ENCODE measurements at regions not wholly inside any gene's neighbourhood (a gene's known extent, or its start where the extent isn't known, plus 50 kb on each side); places are given as distances from the start of the nearest gene placed in this dataset.
A peak's percentile ranks its signal among the peaks of the same experiment; 100 is the strongest.

DNA sequence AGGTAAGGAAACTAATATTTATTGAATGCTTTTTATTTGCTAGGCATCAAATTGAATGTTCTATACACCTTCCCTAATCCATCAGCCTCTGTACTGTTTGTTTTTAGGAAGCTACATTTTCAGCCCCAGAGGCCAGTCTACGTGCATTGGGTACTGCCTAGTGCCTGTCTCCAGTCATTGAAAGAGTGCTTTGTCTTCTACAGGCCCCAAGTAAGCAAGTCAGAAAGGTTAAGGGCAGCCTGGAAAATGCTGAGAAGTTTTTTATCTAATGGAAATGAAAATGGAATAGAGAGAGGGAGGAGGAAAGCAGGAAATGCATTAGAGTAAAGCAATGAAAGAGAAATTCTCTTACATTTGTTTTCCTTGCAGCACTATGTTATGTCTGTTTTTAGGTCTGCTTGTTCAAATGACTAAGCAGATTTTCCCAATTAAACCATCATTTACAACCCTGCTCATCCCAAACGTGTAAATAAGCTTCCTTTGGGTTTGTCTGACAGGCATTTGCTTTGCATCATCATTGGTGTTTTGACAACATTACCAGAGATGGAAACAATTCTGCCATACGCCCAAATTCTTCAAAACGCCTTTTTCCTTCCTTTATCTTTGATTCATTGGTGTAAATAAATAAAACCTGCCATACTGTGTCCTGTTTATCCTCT, 116.0 kb upstream of the GOT2 start:
- H3K79me2 ChIP-seq (ENCODE audit: insufficient read depth, low read length): no peaks in the 10 kb centered on the region
- POLR2A ChIA-PET: no interaction called here
- FAIRE-seq: peak; percentile 26
- H3K4me3 ChIP-seq (replicated peaks in 1 of 3; ENCODE audit: insufficient read depth in 1 of 3, low read depth in 2 of 3, low read length in 3 of 3): no peak overlapping the region
- H3K36me3 ChIP-seq (replicated peaks in 1 of 2; ENCODE audit: control insufficient read depth in 1 of 2, insufficient read depth in 2 of 2, low read length in 2 of 2): no peaks in the 10 kb centered on the region
- 0 out of 5 replicates have a peak, but pooled peaks cover 0 to 2% of the 10 kb centered on the region in 2 experiments for H3K27me3 ChIP-seq (ENCODE audit: control insufficient read depth in 1 of 2, insufficient read depth in 2 of 2, low read length in 2 of 2)
- no peaks in the 10 kb centered on the region for H3K9me3 ChIP-seq (ENCODE audit: low read length)
- H3K9ac ChIP-seq (ENCODE audit: insufficient read depth, low read depth, low read length): no peak overlapping the region
- intact Hi-C loops (cut with micrococcal nuclease; ENCODE audit: unreplicated experiment): no loop called here
- no peak overlapping the region for H3K4me2 ChIP-seq (ENCODE audit: low read depth, low read length)
- CTCF ChIA-PET (ENCODE audit: low intra/inter-chr PET ratio, low total read pairs): no interaction called here
- no peak overlapping the region for H3K27ac ChIP-seq (ENCODE audit: extremely low read length, insufficient read depth, low read length)
- H3K4me1 ChIP-seq (ENCODE audit: insufficient read depth, low read length): peaks cover 35% of the 10 kb centered on the region
- no TSS peak for BruUV-seq (replicated peaks)
- peak; percentile 54 for ATAC-seq
- no peak for DNase-seq (ENCODE audit: low spot score)
- 11% methylated on average over 4 of the region's 4 CpGs for WGBS (ENCODE audit: low lambda C conversion rate)
- H2AFZ ChIP-seq (ENCODE audit: low read length): no peak overlapping the region
- in situ Hi-C loops (cut with HindIII; ENCODE audit: extremely low pct_ligation_motif_present, low pct_unique_long_range_greater_than_20kb): no loop called here
- H4K20me1 ChIP-seq (ENCODE audit: insufficient read depth, low read length): no peaks in the 10 kb centered on the region
- TF ChIP-seq ZNF234 (CRISPR knock-in tag; conservative IDR thresholded peaks at IDR 0.05) (no peak), RCOR2 (CRISPR knock-in tag; IDR thresholded peaks at IDR 0.05) (no peak), MAFK (conservative IDR thresholded peaks at IDR 0.05 in 1 of 2, IDR thresholded peaks at IDR 0.05 in 1 of 2; ENCODE audit: low read length in 2 of 2) (0 out of 4 replicates have a peak, but pooled peaks of 1 of the 2 experiments have one; percentile 13), ZNF460 (CRISPR knock-in tag; IDR thresholded peaks at IDR 0.05; ENCODE audit: borderline replicate concordance) (no peak), TBX2 (CRISPR knock-in tag; IDR thresholded peaks at IDR 0.05; ENCODE audit: borderline replicate concordance) (no peak), NFE2L2 (IDR thresholded peaks at IDR 0.05; ENCODE audit: low read length) (peak; percentile 51; the same call in 1 of the 2 replicates)
- TF ChIP-seq, protein P1, sequence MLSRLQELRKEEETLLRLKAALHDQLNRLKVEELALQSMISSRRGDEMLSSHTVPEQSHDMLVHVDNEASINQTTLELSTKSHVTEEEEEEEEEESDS (CRISPR knock-in tag; IDR thresholded peaks at IDR 0.05; ENCODE audit: borderline replicate concordance): no peak

DNA sequence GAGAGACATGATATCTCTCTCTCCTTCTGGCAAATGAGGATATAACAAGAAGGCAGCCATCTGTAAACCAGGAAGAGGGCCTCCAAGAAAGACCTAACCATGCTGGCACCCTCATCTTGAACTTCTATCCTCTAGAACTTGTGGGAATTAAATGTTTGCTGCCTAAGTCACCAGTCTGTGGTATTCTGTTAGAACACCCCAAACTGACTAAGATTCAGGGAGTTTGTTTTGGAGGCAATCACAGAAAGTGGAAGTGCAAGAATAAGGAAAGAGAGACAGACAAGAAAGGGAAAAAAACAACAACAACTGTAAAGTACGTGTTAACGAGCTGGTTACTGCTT, 114.5 kb upstream of the GOT2 start:
- in situ Hi-C loops (cut with HindIII; ENCODE audit: extremely low pct_ligation_motif_present, low pct_unique_long_range_greater_than_20kb): no loop called here
- POLR2A ChIA-PET: no interaction called here
- CTCF ChIA-PET (ENCODE audit: low intra/inter-chr PET ratio, low total read pairs): no interaction called here
- ATAC-seq (peak; percentile 37), FAIRE-seq (peak; percentile 28), DNase-seq (ENCODE audit: low spot score) (no peak)
- Histone ChIP-seq H3K36me3 (replicated peaks in 1 of 2; ENCODE audit: control insufficient read depth in 1 of 2, insufficient read depth in 2 of 2, low read length in 2 of 2) (no peaks in the 10 kb centered on the region), H3K9me3 (ENCODE audit: low read length) (no peaks in the 10 kb centered on the region), H4K20me1 (ENCODE audit: insufficient read depth, low read length) (no peaks in the 10 kb centered on the region), H2AFZ (ENCODE audit: low read length) (no peak overlapping the region), H3K4me2 (ENCODE audit: low read depth, low read length) (no peak overlapping the region), H3K9ac (ENCODE audit: insufficient read depth, low read depth, low read length) (no peak overlapping the region), H3K27me3 (ENCODE audit: control insufficient read depth in 1 of 2, insufficient read depth in 2 of 2, low read length in 2 of 2) (0 out of 5 replicates have a peak, but pooled peaks cover 0 to under 1% of the 10 kb centered on the region in 2 experiments), H3K4me3 (replicated peaks in 1 of 3; ENCODE audit: insufficient read depth in 1 of 3, low read depth in 2 of 3, low read length in 3 of 3) (no peak overlapping the region), H3K27ac (ENCODE audit: extremely low read length, insufficient read depth, low read length) (no peak overlapping the region), H3K79me2 (ENCODE audit: insufficient read depth, low read length) (no peaks in the 10 kb centered on the region), H3K4me1 (ENCODE audit: insufficient read depth, low read length) (peaks cover 35% of the 10 kb centered on the region)
- BruUV-seq (replicated peaks): no TSS peak
- 0 out of 2 replicates have a peak, but pooled peaks have one; percentile 10 for TF ChIP-seq NKX3-1 (CRISPR knock-in tag; IDR thresholded peaks at IDR 0.05)
- TF ChIP-seq, protein P2, sequence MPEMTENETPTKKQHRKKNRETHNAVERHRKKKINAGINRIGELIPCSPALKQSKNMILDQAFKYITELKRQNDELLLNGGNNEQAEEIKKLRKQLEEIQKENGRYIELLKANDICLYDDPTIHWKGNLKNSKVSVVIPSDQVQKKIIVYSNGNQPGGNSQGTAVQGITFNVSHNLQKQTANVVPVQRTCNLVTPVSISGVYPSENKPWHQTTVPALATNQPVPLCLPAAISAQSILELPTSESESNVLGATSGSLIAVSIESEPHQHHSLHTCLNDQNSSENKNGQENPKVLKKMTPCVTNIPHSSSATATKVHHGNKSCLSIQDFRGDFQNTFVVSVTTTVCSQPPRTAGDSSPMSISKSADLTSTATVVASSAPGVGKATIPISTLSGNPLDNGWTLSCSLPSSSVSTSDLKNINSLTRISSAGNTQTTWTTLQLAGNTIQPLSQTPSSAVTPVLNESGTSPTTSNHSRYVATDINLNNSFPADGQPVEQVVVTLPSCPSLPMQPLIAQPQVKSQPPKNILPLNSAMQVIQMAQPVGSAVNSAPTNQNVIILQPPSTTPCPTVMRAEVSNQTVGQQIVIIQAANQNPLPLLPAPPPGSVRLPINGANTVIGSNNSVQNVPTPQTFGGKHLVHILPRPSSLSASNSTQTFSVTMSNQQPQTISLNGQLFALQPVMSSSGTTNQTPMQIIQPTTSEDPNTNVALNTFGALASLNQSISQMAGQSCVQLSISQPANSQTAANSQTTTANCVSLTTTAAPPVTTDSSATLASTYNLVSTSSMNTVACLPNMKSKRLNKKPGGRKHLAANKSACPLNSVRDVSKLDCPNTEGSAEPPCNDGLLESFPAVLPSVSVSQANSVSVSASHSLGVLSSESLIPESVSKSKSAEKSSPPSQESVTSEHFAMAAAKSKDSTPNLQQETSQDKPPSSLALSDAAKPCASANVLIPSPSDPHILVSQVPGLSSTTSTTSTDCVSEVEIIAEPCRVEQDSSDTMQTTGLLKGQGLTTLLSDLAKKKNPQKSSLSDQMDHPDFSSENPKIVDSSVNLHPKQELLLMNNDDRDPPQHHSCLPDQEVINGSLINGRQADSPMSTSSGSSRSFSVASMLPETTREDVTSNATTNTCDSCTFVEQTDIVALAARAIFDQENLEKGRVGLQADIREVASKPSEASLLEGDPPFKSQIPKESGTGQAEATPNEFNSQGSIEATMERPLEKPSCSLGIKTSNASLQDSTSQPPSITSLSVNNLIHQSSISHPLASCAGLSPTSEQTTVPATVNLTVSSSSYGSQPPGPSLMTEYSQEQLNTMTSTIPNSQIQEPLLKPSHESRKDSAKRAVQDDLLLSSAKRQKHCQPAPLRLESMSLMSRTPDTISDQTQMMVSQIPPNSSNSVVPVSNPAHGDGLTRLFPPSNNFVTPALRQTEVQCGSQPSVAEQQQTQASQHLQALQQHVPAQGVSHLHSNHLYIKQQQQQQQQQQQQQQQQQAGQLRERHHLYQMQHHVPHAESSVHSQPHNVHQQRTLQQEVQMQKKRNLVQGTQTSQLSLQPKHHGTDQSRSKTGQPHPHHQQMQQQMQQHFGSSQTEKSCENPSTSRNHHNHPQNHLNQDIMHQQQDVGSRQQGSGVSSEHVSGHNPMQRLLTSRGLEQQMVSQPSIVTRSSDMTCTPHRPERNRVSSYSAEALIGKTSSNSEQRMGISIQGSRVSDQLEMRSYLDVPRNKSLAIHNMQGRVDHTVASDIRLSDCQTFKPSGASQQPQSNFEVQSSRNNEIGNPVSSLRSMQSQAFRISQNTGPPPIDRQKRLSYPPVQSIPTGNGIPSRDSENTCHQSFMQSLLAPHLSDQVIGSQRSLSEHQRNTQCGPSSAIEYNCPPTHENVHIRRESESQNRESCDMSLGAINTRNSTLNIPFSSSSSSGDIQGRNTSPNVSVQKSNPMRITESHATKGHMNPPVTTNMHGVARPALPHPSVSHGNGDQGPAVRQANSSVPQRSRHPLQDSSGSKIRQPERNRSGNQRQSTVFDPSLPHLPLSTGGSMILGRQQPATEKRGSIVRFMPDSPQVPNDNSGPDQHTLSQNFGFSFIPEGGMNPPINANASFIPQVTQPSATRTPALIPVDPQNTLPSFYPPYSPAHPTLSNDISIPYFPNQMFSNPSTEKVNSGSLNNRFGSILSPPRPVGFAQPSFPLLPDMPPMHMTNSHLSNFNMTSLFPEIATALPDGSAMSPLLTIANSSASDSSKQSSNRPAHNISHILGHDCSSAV (CRISPR knock-in tag; IDR thresholded peaks at IDR 0.05; ENCODE audit: borderline replicate concordance): no peak
- WGBS (ENCODE audit: low lambda C conversion rate): 82% methylated on average over 2 of the region's 2 CpGs
- intact Hi-C loops (cut with micrococcal nuclease; ENCODE audit: unreplicated experiment): loop anchor here (10.0 kb wide), 1 partner anchor 396 kb away; no protein-coding TSS in a partner anchor

All from HepG2 (cell line).